H1 (cell line): ENCODE measurements at regions not wholly inside any gene's neighbourhood (a gene's known extent, or its start where the extent isn't known, plus 50 kb on each side); places are given as distances from the start of the nearest gene placed in this dataset.

Experiments
- CTCF ChIA-PET: fragments of 300-600 bp; sonication (Branson Sonifier 250); formaldehyde crosslinking; loops from one replicate; lab custom pipeline; 2021; ENCODE audit not compliant: partially characterized antibody; lab: Charles Lee
- POLR2A ChIA-PET: fragments of 300-600 bp; sonication (Branson Sonifier 250); formaldehyde crosslinking; loops from one replicate; lab custom pipeline; 2021; ENCODE audit warnings: inconsistent platforms; ENCODE audit not compliant: partially characterized antibody; lab: Charles Lee
- DNase-seq, 2 experiments: peaks; one replicate each; pipeline versions ENCODE4 v3.0.0 to v3.0.0-alpha.2; 2010 to 2022; ENCODE audit warnings: low spot score in 2 of 2, low read depth in 1 of 2, mixed read lengths in 1 of 2
- FAIRE-seq: peaks from 2 replicates; lab custom pipeline; 2011; peaks lifted over from hg19 to GRCh38; lab: Jason Lieb, UNC
- H2AFZ ChIP-seq: 2 replicates; pipeline ENCODE4 v1.8.1; 2012; ENCODE audit warnings: low read length, inconsistent platforms
- H2AK5ac ChIP-seq: 2 replicates; pipeline ENCODE4 v1.6.1; 2013; ENCODE audit warnings: low read depth, low read length
- H2BK120ac ChIP-seq: replicated peaks from 2 replicates; pipeline ENCODE3; 2013; ENCODE audit warnings: low read depth, low read length, inconsistent platforms
- H2BK12ac ChIP-seq: 2 replicates; pipeline ENCODE4 v1.6.1; 2013; ENCODE audit warnings: low read depth, low read length
- H2BK15ac ChIP-seq: 2 replicates; pipeline ENCODE4 v1.6.1; 2013; ENCODE audit warnings: low read length
- H2BK20ac ChIP-seq: 2 replicates; pipeline ENCODE4 v1.6.1; 2013; ENCODE audit warnings: low read length
- H2BK5ac ChIP-seq: 2 replicates; pipeline ENCODE4 v1.6.1; 2013; ENCODE audit warnings: low read depth, low read length
- H3K14ac ChIP-seq: 2 replicates; pipeline ENCODE4 v1.6.1; 2013; ENCODE audit warnings: inconsistent platforms; ENCODE audit not compliant: insufficient read length
- H3K18ac ChIP-seq: 2 replicates; pipeline ENCODE4 v1.6.1; 2013; ENCODE audit warnings: low read length; ENCODE audit errors: extremely low read depth
- H3K23ac ChIP-seq: 2 replicates; pipeline ENCODE4 v1.6.1; 2013; ENCODE audit warnings: inconsistent platforms; ENCODE audit not compliant: insufficient read length
- H3K23me2 ChIP-seq: 2 replicates; pipeline ENCODE4 v1.6.1; 2013; ENCODE audit warnings: low read depth, low read length
- H3K27ac ChIP-seq: 2 replicates; pipeline ENCODE4 v1.6.1; 2011; ENCODE audit warnings: low read depth, low read length, inconsistent platforms
- H3K27me3 ChIP-seq, 4 experiments: replicated peaks in 1 of 4; 1 replicate in 1 of 4; 2 replicates in 3 of 4; pipeline versions ENCODE4 v1.6.1 to v1.8.1; 2011 to 2013; ENCODE audit warnings: low read length in 3 of 4, mild to moderate bottlenecking in 3 of 4, inconsistent platforms in 2 of 4, mixed read lengths in 2 of 4, moderate library complexity in 1 of 4; ENCODE audit not compliant: control insufficient read depth in 3 of 4, insufficient read depth in 3 of 4; ENCODE audit errors: extremely low read depth in 1 of 4
- H3K36me3 ChIP-seq, 4 experiments: 2 replicates each; pipeline versions ENCODE4 v1.6.1 to v1.8.1; 2011 to 2013; ENCODE audit warnings: mild to moderate bottlenecking in 4 of 4, low read length in 3 of 4, moderate library complexity in 2 of 4, control low read depth in 1 of 4, inconsistent platforms in 1 of 4; ENCODE audit not compliant: insufficient read depth in 4 of 4, control insufficient read depth in 2 of 4
- H3K4ac ChIP-seq: replicated peaks from 2 replicates; pipeline ENCODE3; 2013; ENCODE audit warnings: low read length, low read depth, mixed read lengths, inconsistent platforms; ENCODE audit not compliant: insufficient read length
- H3K4me1 ChIP-seq, 4 experiments: replicated peaks in 1 of 4; 1 replicate in 1 of 4; 2 replicates in 3 of 4; pipeline versions ENCODE4 v1.6.1 to v1.8.1; 2011 to 2013; ENCODE audit warnings: low read length in 3 of 4, inconsistent platforms in 2 of 4, mixed read lengths in 1 of 4; ENCODE audit not compliant: insufficient read depth in 4 of 4, control insufficient read depth in 3 of 4
- H3K4me2 ChIP-seq, 2 experiments: 2 replicates each; pipeline versions ENCODE4 v1.6.1 to v1.8.1; 2011 to 2013; ENCODE audit warnings: low read depth in 2 of 2, low read length in 2 of 2, control low read depth in 1 of 2, inconsistent platforms in 1 of 2, mild to moderate bottlenecking in 1 of 2; ENCODE audit not compliant: insufficient read depth in 1 of 2
- H3K4me3 ChIP-seq, 4 experiments: fragments of 200-600, 300-600 bp in 1 of 4; sonication (generic), shearing (Covaris generic), sonication (Bioruptor Twin) in 1 of 4; 2 replicates each; pipeline versions ENCODE4 v1.5.1 to v1.8.1; 2011 to 2016; ENCODE audit warnings: low read length in 4 of 4, low read depth in 3 of 4, control low read depth in 2 of 4, inconsistent platforms in 2 of 4, mild to moderate bottlenecking in 2 of 4, mixed read lengths in 1 of 4, moderate library complexity in 1 of 4; ENCODE audit not compliant: insufficient read depth in 2 of 4; ENCODE audit errors: extremely low read depth in 1 of 4
- H3K56ac ChIP-seq: replicated peaks from 2 replicates; pipeline ENCODE3; 2013; ENCODE audit warnings: low read depth, mild to moderate bottlenecking, mixed read lengths, low read length, inconsistent platforms; ENCODE audit not compliant: insufficient read length
- H3K79me1 ChIP-seq: 2 replicates; pipeline ENCODE4 v1.6.1; 2013; ENCODE audit warnings: low read depth, low read length, control low read depth
- H3K79me2 ChIP-seq, 2 experiments: 2 replicates each; pipeline versions ENCODE4 v1.6.1 to v1.8.1; 2012 to 2013; ENCODE audit warnings: low read length in 2 of 2, mild to moderate bottlenecking in 2 of 2, inconsistent platforms in 1 of 2; ENCODE audit not compliant: insufficient read depth in 2 of 2, control insufficient read depth in 1 of 2
- H3K9ac ChIP-seq, 4 experiments: replicated peaks in 1 of 4; 1 replicate in 1 of 4; 2 replicates in 3 of 4; pipeline versions ENCODE4 v1.6.1 to v1.8.1; 2011 to 2013; ENCODE audit warnings: low read depth in 3 of 4, low read length in 3 of 4, control low read depth in 2 of 4, mild to moderate bottlenecking in 2 of 4, moderate library complexity in 2 of 4, inconsistent platforms in 1 of 4; ENCODE audit errors: extremely low read depth in 1 of 4
- H3K9me3 ChIP-seq, 2 experiments: 2 replicates each; pipeline versions ENCODE4 v1.6.1 to v1.8.1; 2012 to 2013; ENCODE audit warnings: mild to moderate bottlenecking in 2 of 2, moderate library complexity in 2 of 2, control low read depth in 1 of 2, inconsistent platforms in 1 of 2, low read depth in 1 of 2, low read length in 1 of 2, mixed read lengths in 1 of 2; ENCODE audit not compliant: insufficient read depth in 2 of 2
- H4K20me1 ChIP-seq, 2 experiments: replicated peaks in 1 of 2; 2 replicates each; pipeline versions ENCODE3 to v1.8.1; 2011 to 2013; ENCODE audit warnings: inconsistent platforms in 2 of 2, low read length in 2 of 2, mild to moderate bottlenecking in 1 of 2; ENCODE audit not compliant: insufficient read depth in 2 of 2, control insufficient read depth in 1 of 2
- H4K5ac ChIP-seq: 2 replicates; pipeline ENCODE4 v1.6.1; 2013; ENCODE audit warnings: low read length, low read depth, mixed read lengths, inconsistent platforms; ENCODE audit not compliant: insufficient read length
- H4K8ac ChIP-seq: 2 replicates; pipeline ENCODE4 v1.8.0; 2013; ENCODE audit warnings: mild to moderate bottlenecking, moderate library complexity, low read length, inconsistent platforms; ENCODE audit not compliant: insufficient read depth; ENCODE audit errors: extremely low read depth
- H4K91ac ChIP-seq: replicated peaks from 2 replicates; pipeline ENCODE3; 2013; ENCODE audit warnings: low read length, mixed read lengths, inconsistent platforms; ENCODE audit not compliant: insufficient read length
- BCL11A ChIP-seq, 2 experiments: IDR thresholded peaks; one replicate each; pipeline ENCODE4 v1.6.1; 2011; ENCODE audit warnings: low read depth in 2 of 2, low read length in 2 of 2, mild to moderate bottlenecking in 2 of 2
- CBX5 ChIP-seq: fragments of 300-800, 300-1000 bp; sonication (generic); IDR thresholded peaks from 2 replicates; pipeline ENCODE4 v1.7.1; 2016; ENCODE audit warnings: antibody characterized with exemption, low read length, low read depth
- CHD2 ChIP-seq: IDR thresholded peaks from 2 replicates; pipeline ENCODE4 v1.6.1; 2012; ENCODE audit warnings: low read length, improper control_type of control experiment
- CREB1 ChIP-seq: IDR thresholded peaks from 2 replicates; pipeline ENCODE4 v1.6.1; 2012; ENCODE audit warnings: inconsistent platforms
- EP300 ChIP-seq, 2 experiments: IDR thresholded peaks; 1 replicate in 1 of 2; 2 replicates in 1 of 2; pipeline ENCODE4 v1.6.1; 2011 to 2012; ENCODE audit warnings: low read depth in 2 of 2, low read length in 2 of 2, mild to moderate bottlenecking in 2 of 2, borderline replicate concordance in 1 of 2, inconsistent platforms in 1 of 2, moderate library complexity in 1 of 2
- JUND ChIP-seq: IDR thresholded peaks from 2 replicates; pipeline ENCODE4 v1.6.1; 2011; ENCODE audit warnings: mild to moderate bottlenecking, improper control_type of control experiment, low read length
- NRF1 ChIP-seq: IDR thresholded peaks from 2 replicates; pipeline ENCODE4 v1.6.1; 2011; ENCODE audit warnings: mild to moderate bottlenecking, low read depth, low read length, improper control_type of control experiment
- RAD21 ChIP-seq, 2 experiments: IDR thresholded peaks in 1 of 2; conservative IDR thresholded peaks in 1 of 2; 2 replicates each; pipeline ENCODE4 v1.6.1; 2011; ENCODE audit warnings: low read depth in 2 of 2, low read length in 2 of 2, improper control_type of control experiment in 1 of 2, inconsistent platforms in 1 of 2, mild to moderate bottlenecking in 1 of 2, moderate library complexity in 1 of 2
- SIX5 ChIP-seq: IDR thresholded peaks from 2 replicates; pipeline ENCODE4 v1.6.1; 2011; ENCODE audit warnings: mild to moderate bottlenecking, low read depth, low read length
- YY1 ChIP-seq: IDR thresholded peaks from 2 replicates; pipeline ENCODE4 v1.6.1; 2011; ENCODE audit warnings: low read depth, mild to moderate bottlenecking, low read length
- WGBS, 2 experiments: shearing (Covaris generic) in 1 of 2; methylation state at CpG; one replicate each; pipeline versions ENCODE4 v1.1.6 to v1.1.7; 2013 to 2015; ENCODE audit warnings: low lambda C conversion rate in 2 of 2, mixed read lengths in 2 of 2, inconsistent platforms in 1 of 2, low coverage in 1 of 2, missing lambda C conversion rate in 1 of 2; ENCODE audit not compliant: insufficient replicate concordance in 2 of 2, insufficient coverage in 1 of 2, insufficient read length in 1 of 2; ENCODE audit errors: extremely low coverage in 1 of 2, missing lambda C conversion rate in 1 of 2; 5-methylcytosine and 5-hydroxymethylcytosine counted together

DNA sequence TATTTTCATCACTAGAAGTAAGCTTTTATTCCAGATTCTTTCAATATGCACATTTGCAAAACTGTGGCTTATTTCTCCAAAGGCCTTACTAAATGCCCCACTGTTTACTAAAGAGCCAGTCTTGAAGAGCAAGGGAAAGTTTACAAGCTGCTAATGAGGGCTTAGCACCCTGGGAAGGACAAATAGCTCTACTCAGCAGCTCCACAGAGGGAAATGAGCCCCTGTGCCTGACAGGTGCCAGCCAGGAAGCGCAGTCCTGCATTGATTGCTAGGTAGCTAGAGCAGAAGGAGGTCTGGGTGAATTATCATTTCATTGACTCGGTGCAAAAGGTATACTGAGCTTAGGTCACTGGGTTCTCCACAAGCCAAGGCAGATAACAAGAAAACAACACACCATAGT lies 307.0 kb downstream of the SETD4 start:
- Histone ChIP-seq H2AK5ac (no peak overlapping the region), H3K23ac (no peak overlapping the region), H4K5ac (no peak overlapping the region), H2BK120ac (no peak overlapping the region), H3K56ac (no peak overlapping the region), H3K27me3 (no peaks in the 10 kb centered on the region), H3K4ac (no peak overlapping the region), H3K23me2 (no peaks in the 10 kb centered on the region), H3K36me3 (no peaks in the 10 kb centered on the region), H2BK20ac (no peak overlapping the region), H4K8ac (no peak overlapping the region), H3K4me2 (no peak overlapping the region), H2AFZ (no peak overlapping the region), H3K14ac (no peak overlapping the region), H3K4me3 (no peak overlapping the region), H3K4me1 (peaks cover 0 to 7% (median 1%) of the 10 kb centered on the region in 4 experiments; a peak in 4 of 7 replicates), H3K79me1 (no peaks in the 10 kb centered on the region), H4K91ac (no peak overlapping the region), H3K27ac (no peak overlapping the region), H3K18ac (no peak overlapping the region), H4K20me1 (no peaks in the 10 kb centered on the region), H3K79me2 (no peaks in the 10 kb centered on the region), H2BK5ac (no peak overlapping the region), H3K9ac (no peak overlapping the region), H2BK15ac (no peak overlapping the region), H3K9me3 (peaks cover 4 to 7% of the 10 kb centered on the region in 2 experiments; a peak in 2 of 4 replicates), H2BK12ac (no peak overlapping the region)
- TF ChIP-seq CREB1 (no peak), SIX5 (no peak), BCL11A (IDR thresholded peaks at IDR 0.05; ENCODE audit: low read depth in 2 of 2, low read length in 2 of 2) (no peak), CHD2 (no peak), NRF1 (no peak), CBX5 (no peak), EP300 (IDR thresholded peaks at IDR 0.05; ENCODE audit: borderline replicate concordance in 1 of 2, low read depth in 2 of 2, low read length in 2 of 2) (no peak), RAD21 (IDR thresholded peaks at IDR 0.05 in 1 of 2, conservative IDR thresholded peaks at IDR 0.05 in 1 of 2; ENCODE audit: low read depth in 2 of 2, low read length in 2 of 2) (no peak), JUND (no peak), YY1 (no peak)
- CTCF ChIA-PET: interaction anchor here (0.7 to 2.1 kb wide), 4 partner anchors 12 to 184 kb away, joined by 3 to 6 read pairs (median 3); no protein-coding TSS in a partner anchor
- POLR2A ChIA-PET: interaction anchor here (1.2 kb wide), 1 partner anchor 20 kb away, joined by 4 read pairs; no protein-coding TSS in a partner anchor
- no peak for FAIRE-seq
- no peak for DNase-seq
- 78% methylated on average over 2 of the region's 2 CpGs; no CpG with 5 or more reads in 1 of the 2 experiments for WGBS, 2 experiments
